Omental fat pad (tissue), 3 donors: ENCODE measurements at regions not wholly inside any gene's neighbourhood (a gene's known extent, or its start where the extent isn't known, plus 50 kb on each side); places are given as distances from the start of the nearest gene placed in this dataset.
"Not testable (repeated sequence)": the region's sequence is repeated elsewhere in the genome, so short reads cannot be mapped to it uniquely, and the experiment has no call there.

Experiments
- ATAC-seq: fragments of 150-250 bp; one replicate; pipeline ENCODE4 v1.9.1; 2016; ENCODE audit warnings: mild to moderate bottlenecking, moderate library complexity; ENCODE audit not compliant: low FRiP score
- DNase-seq: peaks from one replicate; pipeline ENCODE4 v3.0.0-alpha.2; 2019; ENCODE audit warnings: low spot score
- TF ChIP-seq, protein P1 (sequence below), 3 donors: fragments of 450-650 bp; IDR thresholded peaks; one replicate each; pipeline ENCODE4 v1.5.1; 2016 to 2017; ENCODE audit warnings: antibody characterized with exemption in 3 of 3, mild to moderate bottlenecking in 3 of 3, moderate library complexity in 2 of 3

DNA sequence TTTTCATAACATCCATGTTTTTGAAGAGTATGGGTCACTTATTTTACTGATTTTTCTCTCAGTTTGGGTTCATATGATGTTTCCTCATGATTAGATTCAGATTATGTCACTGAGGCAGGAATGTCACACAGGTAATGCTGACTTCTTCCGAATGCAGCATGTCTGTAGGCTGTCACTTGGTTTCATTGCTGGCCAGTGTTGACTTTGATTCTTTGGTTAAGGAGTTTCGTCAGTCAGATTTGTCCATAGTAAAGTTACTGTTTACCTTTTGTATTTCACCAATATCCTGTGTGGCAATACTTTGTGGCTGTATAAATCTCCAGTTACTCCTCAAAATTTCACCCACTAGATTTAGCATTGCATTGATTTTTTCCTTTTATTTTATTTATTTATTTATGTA lies 105.6 kb downstream of the MRPL57 start:
- TF ChIP-seq, protein P1, sequence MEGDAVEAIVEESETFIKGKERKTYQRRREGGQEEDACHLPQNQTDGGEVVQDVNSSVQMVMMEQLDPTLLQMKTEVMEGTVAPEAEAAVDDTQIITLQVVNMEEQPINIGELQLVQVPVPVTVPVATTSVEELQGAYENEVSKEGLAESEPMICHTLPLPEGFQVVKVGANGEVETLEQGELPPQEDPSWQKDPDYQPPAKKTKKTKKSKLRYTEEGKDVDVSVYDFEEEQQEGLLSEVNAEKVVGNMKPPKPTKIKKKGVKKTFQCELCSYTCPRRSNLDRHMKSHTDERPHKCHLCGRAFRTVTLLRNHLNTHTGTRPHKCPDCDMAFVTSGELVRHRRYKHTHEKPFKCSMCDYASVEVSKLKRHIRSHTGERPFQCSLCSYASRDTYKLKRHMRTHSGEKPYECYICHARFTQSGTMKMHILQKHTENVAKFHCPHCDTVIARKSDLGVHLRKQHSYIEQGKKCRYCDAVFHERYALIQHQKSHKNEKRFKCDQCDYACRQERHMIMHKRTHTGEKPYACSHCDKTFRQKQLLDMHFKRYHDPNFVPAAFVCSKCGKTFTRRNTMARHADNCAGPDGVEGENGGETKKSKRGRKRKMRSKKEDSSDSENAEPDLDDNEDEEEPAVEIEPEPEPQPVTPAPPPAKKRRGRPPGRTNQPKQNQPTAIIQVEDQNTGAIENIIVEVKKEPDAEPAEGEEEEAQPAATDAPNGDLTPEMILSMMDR (IDR thresholded peaks at IDR 0.05): no peak
- ATAC-seq (no peak), DNase-seq (no peak)

DNA sequence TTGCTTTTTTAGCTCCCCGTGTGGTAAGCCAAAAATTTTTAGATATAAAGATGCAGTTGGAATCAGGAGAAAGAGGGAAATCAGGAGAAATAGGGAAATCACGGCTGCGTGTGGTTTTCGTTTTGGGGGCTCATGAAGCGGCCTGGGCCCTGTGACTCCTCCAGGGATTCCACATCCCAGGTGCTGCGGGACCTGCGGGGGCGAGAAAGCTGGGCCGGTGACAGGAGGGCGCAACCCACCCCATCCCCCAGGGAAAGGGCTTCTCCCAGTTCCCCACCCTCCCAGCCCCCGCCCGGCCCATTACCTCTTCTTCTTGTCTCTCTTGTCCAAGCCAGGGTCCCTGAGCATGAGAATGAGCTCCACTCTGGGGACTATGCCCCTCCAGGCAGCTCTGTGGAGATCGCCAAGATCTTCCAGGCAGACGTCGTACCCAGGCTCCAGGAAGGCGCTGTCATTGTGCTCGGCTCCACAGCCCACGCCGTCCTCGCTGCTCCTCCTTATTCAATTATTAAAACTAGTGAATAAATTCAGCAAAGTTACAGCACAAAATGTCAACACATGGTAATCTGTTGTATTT lies 111.0 kb downstream of the MRPL57 start:
- DNase-seq (no peak), ATAC-seq (no peak)
- TF ChIP-seq, protein P1 (IDR thresholded peaks at IDR 0.05): no peak

DNA sequence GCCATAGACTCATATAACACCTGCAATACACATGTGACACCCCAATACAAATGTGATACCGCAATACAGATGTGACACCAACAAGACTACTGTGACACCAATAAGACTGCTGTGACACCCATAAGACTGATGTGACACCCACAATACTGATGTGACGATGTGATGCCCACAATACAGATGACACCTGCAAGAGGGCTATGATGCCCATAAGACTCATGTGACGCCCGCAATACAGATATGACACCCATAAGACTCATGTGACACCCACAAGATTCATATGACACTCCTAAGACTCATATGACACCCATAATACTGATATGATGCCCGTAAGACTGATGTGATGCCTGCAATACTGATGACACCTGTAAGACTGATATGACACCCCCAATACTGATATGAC lies 113.0 kb downstream of the MRPL57 start:
- no peak for ATAC-seq
- TF ChIP-seq, protein P1 (IDR thresholded peaks at IDR 0.05): no peak
- DNase-seq: no peak

DNA sequence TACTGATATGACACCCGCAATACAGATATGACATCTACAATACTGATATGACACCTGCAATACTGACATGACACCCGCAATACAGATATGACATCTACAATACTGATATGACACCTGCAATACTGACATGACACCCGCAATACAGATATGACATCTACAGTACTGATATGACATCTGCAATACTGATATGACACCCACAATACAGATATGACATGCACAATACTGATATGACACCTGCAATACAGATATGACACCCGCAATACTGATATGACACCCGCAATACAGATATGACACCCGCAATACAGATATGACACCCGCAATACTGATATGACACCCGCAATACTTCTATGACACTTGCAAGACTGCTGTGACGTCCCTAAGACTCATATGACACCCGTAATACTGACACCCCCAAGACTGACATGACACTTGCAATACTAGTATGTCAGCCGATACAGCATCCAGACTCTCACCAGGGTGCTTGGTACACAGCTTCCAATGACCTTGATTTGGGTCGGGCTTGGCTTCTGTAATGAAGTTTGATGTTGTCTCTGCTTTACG lies 114.1 kb downstream of the MRPL57 start:
- not testable (repeated sequence) for ATAC-seq, DNase-seq

DNA sequence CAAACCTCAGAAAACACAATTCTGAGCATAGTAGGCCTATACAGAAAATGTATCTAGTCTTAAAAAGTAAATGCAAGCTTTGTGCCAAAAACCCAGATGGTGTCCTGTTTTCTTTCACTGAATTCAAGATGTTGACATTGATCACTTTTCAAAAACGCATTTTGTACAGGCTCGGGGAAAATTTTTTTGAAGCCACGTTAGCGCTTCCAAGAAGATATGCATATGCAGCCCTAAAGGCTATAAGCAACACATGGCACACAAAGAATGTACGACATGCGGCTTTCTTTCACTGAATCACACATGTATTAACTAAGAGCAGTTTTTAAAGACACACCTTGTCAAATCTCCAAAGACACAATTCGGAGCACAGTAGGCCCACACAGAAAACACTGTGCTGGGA lies 115.4 kb downstream of the MRPL57 start:
- DNase-seq: no peak
- TF ChIP-seq, protein P1 (IDR thresholded peaks at IDR 0.05): no peak
- no peak for ATAC-seq

DNA sequence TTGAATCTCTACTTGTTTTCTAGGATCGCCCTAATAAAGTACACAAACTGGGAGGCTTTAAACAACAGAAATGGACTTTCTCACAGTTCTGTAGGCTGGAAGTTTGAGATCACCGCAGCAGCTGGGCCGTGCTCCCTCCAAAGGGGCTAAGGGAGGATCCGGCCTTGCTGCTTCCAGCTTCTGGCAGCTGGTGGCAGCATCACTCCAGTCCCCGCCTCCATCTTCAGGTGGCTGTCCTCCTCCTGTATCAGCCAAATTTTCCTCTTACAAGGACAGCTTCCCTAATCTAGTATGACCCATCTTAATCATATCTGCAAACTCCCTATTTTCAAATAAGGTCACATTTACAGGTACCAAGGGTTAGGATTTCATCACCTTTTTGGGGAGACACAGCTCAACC lies 120.5 kb downstream of the MRPL57 start:
- not testable (repeated sequence) for DNase-seq, ATAC-seq

DNA sequence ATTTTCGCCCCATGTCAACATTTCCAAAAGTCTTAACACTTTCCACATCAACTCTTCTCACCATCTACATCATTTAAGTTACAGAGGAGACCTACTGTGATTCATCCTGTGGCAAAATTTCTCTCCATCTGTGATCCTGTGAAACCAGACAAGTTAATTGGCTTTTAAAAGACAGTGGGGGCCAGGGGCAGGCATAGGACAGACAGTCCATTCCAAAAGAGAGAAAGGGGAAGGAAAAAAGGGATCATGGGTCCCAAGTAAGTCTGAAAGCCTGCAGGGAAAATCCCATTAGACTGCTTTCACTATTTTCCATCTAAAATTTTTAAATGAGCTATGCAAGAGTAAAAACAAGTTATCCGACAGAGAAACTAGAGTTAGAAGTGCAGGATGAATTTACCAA lies 121.0 kb downstream of the MRPL57 start:
- TF ChIP-seq, protein P1 (IDR thresholded peaks at IDR 0.05): no peak
- DNase-seq: no peak
- ATAC-seq: no peak

DNA sequence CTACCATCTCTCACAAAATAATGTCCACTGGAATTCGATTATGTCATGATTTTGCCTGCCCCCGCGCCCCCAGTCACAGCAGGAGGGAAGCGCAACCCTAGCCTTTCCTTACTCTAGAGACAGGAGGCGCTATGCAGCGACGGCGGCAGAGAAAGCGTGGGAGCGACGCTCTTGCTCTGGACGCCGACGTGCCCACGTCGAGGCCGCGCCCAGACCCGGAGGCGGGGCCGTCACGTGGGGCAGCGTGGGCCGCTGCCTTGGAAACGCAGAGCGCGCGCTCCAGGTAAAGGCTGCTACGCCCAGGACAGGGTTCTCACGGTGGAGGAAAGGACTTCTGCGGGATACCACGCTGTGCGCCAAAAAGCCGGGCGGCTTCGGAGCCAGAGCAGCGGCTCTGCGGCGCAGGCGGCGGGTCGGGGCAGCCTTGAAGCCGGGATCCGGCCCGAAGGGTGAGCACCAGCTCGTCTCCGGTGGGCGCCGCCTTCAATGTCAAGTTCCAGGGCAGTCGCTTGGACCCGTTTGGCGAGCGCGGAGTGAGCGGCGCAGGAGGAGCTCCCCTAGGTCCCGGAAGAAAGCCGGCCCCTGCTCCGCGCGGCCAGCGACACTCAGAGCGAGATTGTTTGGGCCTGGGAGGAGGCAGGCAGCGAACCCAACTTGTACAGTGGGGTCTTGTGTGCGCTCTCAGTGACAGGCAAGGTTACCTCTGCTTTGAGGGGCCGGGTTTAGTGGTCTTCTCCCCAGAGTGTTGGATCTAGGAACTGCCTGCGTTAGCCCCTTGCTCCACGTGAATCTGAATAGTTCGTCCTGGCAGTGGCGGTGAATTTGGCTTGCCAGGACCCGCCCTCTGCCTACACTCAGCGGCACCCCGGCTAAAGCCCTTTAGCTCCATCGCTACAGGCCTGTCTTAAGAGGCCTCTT lies 121.7 kb downstream of the MRPL57 start:
- TF ChIP-seq, protein P1 (IDR thresholded peaks at IDR 0.05): peak in 1 of 3 donors; percentile 49
- ATAC-seq (peak; percentile 97), DNase-seq (peak; percentile 40)
